ENCODE measurements at regions not wholly inside any gene's neighbourhood (a gene's known extent, or its start where the extent isn't known, plus 50 kb on each side); places are given as distances from the start of the nearest gene placed in this dataset.

DNA sequence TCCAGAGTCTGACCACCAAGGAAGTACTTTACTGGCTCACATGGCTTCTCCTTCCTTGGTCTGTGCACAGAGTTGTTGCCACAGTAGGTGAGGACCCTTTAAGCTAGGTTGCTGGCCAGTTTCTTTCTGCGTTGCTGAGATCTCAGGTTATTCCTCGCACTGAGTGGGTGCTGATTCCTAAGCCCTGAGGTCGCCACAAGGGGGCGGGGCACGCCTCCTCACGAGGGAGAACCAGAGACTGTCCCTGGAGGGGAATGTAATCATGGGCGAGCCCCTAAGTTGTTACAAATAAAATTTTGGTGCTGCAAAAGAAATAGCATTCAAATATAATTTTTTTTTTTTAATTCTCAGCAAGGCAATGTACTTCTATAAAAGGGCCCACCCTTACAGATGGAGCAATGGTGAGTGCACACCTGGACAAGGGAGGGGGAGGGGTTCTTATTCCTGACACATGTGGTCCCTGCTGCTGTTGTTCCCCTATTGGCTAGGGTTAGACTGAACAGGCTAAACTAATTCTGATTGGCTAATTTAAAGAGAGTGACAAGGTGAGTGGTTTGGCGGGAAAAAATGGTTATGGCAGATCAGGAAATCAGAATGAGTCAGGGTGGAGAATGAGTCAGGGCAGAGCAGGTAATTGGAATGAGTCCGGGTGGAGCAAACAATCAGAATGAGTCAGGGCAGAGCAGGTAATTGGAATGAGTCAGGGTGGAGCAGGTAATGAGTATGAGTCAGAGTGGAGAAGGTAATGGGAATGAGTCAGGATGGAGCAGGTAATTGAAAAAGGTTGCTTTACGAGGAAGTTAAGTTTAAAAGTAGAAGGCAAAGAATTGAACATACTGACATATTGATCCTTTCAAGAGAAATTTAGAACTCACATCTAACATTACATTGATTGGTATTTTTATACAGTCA, 107.5 kb downstream of the VSIG4 start (continued):
- TF ChIP-seq ZBTB33 (IDR thresholded peaks at IDR 0.05; ENCODE audit: extremely low read depth, insufficient replicate concordance, low read length) = no peak
- no peak for TF ChIP-seq EZH2phosphoT487 (IDR thresholded peaks at IDR 0.05; ENCODE audit: borderline replicate concordance)
- no peak for TF ChIP-seq EGR1 (IDR thresholded peaks at IDR 0.05; ENCODE audit: low read depth)
- TF ChIP-seq RAD21 (IDR thresholded peaks at IDR 0.05; ENCODE audit: low read depth) = peak; percentile 24; the same call in 1 of the 2 replicates
- TF ChIP-seq CBX3 (IDR thresholded peaks at IDR 0.05; ENCODE audit: low read depth) = peak; percentile 66

- no TSS peak for BruUV-seq (replicated peaks)
- H3K9me3 ChIP-seq (ENCODE audit: control insufficient read depth in 1 of 2, insufficient read depth in 1 of 2, low read depth in 1 of 2, low read length in 2 of 2) = no peaks in the 10 kb centered on the region
- H4K20me1 ChIP-seq (ENCODE audit: insufficient read depth) = no peaks in the 10 kb centered on the region
- 0 out of 2 replicates have a peak overlapping the region, but pooled peaks have one; percentile 17 for H3K9ac ChIP-seq (ENCODE audit: low read length)
- no peak for TF ChIP-seq ZNF274 (IDR thresholded peaks at IDR 0.05; ENCODE audit: low read depth, low read length)
- peak; percentile 53; the same call in 1 of the 2 replicates for TF ChIP-seq JUND (IDR thresholded peaks at IDR 0.05)
- no peak for TF ChIP-seq EGR1 (IDR thresholded peaks at IDR 0.05; ENCODE audit: low read depth)
- peak; percentile 51; the same call in 1 of the 2 replicates for TF ChIP-seq FOSL1 (IDR thresholded peaks at IDR 0.05; ENCODE audit: low read depth)
- no peak for TF ChIP-seq POLR2A (IDR thresholded peaks at IDR 0.05; ENCODE audit: borderline replicate concordance, extremely low read depth, insufficient read depth, insufficient read length)
- TF ChIP-seq ZFX (IDR thresholded peaks at IDR 0.05) = no peak
- peak; percentile 61 for TF ChIP-seq SP1 (IDR thresholded peaks at IDR 0.05; ENCODE audit: low read depth)
- no peak for TF ChIP-seq ZBTB33 (IDR thresholded peaks at IDR 0.05; ENCODE audit: extremely low read depth, insufficient replicate concordance, low read length)
- TF ChIP-seq CTCF (IDR thresholded peaks at IDR 0.05 in 2 of 3, conservative IDR thresholded peaks at IDR 0.05 in 1 of 3; ENCODE audit: borderline replicate concordance in 1 of 3, insufficient read depth in 1 of 3, low read depth in 2 of 3, low read length in 2 of 3) = no peak
- TF ChIP-seq EZH2 (IDR thresholded peaks at IDR 0.05) = no peak
- TF ChIP-seq POLR2AphosphoS5 (IDR thresholded peaks at IDR 0.05; ENCODE audit: low read depth, low read length) = no peak
- no peak overlapping the region for H2AFZ ChIP-seq (ENCODE audit: low read depth, low read length, poor library complexity, severe bottlenecking)
- peaks cover 8 to 58% of the 10 kb centered on the region in 2 experiments; a peak in 3 of 4 replicates for H3K4me1 ChIP-seq (ENCODE audit: control insufficient read depth in 1 of 2, insufficient read depth in 2 of 2, low read length in 2 of 2)
- ATAC-seq = no peak
- DNase-seq (ENCODE audit: low read depth, low spot score) = no peak
- H3K9me2 ChIP-seq (ENCODE audit: insufficient read depth) = no peaks in the 10 kb centered on the region
- CTCF ChIA-PET = no interaction called here
- no peak overlapping the region for H3K4me3 ChIP-seq (replicated peaks in 1 of 2; ENCODE audit: low read depth in 1 of 2, low read length in 2 of 2)
- no peaks in the 10 kb centered on the region for H3K79me2 ChIP-seq (ENCODE audit: insufficient read depth, low read length)
- intact Hi-C loops (cut with micrococcal nuclease) = no loop called here
- H3K27me3 ChIP-seq (ENCODE audit: insufficient read depth, low read length) = no peaks in the 10 kb centered on the region
- H3K27ac ChIP-seq (ENCODE audit: low read depth, low read length) = no peak overlapping the region
- POLR2A ChIA-PET = no interaction called here
- RAD21 ChIA-PET (ENCODE audit: low non-redundant PET in 1 of 2, low total read pairs in 2 of 2, uncharacterized antibody in 2 of 2, unreplicated experiment in 2 of 2) = no interaction called here
- no peaks in the 10 kb centered on the region for H3K36me3 ChIP-seq (ENCODE audit: control insufficient read depth in 1 of 2, insufficient read depth in 2 of 2, low read length in 2 of 2)
- peak overlapping the region; percentile 28 for H3K4me2 ChIP-seq (ENCODE audit: low read length)
These were observed 111.4 kb downstream of the VSIG4 start for GRCh38 chrX:65928522-65928921.
